ENCODE measurements at regions not wholly inside any gene's neighbourhood (a gene's known extent, or its start where the extent isn't known, plus 50 kb on each side); places are given as distances from the start of the nearest gene placed in this dataset.
A peak's percentile ranks its signal among the peaks of the same experiment; 100 is the strongest.

GRCh38 chr20:19079536-19080299, 132.7 kb upstream of the SLC24A3 start:
- no peak for DNase-seq

- no peak for DNase-seq
These were observed 130.5 kb upstream of the SLC24A3 start for GRCh38 chr20:19081937-19082336.

GRCh38 chr20:19083136-19083621, 129.3 kb upstream of the SLC24A3 start:
- no peak for DNase-seq

GRCh38 chr20:19090332-19090731, 122.1 kb upstream of the SLC24A3 start:
- no peak for DNase-seq

- no peak for DNase-seq
These were observed 117.4 kb upstream of the SLC24A3 start for GRCh38 chr20:19094959-19095541.

GRCh38 chr20:19095762-19096161, 116.7 kb upstream of the SLC24A3 start:
- DNase-seq = no peak

- no peak for DNase-seq
These were observed 115.6 kb upstream of the SLC24A3 start for GRCh38 chr20:19096843-19097242.

- no peak for DNase-seq
These were observed 114.3 kb upstream of the SLC24A3 start for GRCh38 chr20:19098117-19098516.

GRCh38 chr20:19098806-19099578, 113.5 kb upstream of the SLC24A3 start:
- peak; percentile 9 for DNase-seq

GRCh38 chr20:19099596-19100545, 112.6 kb upstream of the SLC24A3 start:
- no peak for DNase-seq

- DNase-seq = no peak
These were observed 111.5 kb upstream of the SLC24A3 start for GRCh38 chr20:19100975-19101374.

GRCh38 chr20:19104186-19104585, 108.3 kb upstream of the SLC24A3 start:
- no peak for DNase-seq

- DNase-seq = no peak
These were observed 104.3 kb upstream of the SLC24A3 start for GRCh38 chr20:19108155-19108554.

GRCh38 chr20:19110285-19110684, 102.2 kb upstream of the SLC24A3 start:
- DNase-seq = no peak

- no peak for DNase-seq
These were observed 101.5 kb upstream of the SLC24A3 start for GRCh38 chr20:19110881-19111460.

GRCh38 chr20:19112828-19113227, 99.6 kb upstream of the SLC24A3 start:
- DNase-seq = no peak

GRCh38 chr20:19113343-19113930, 99.0 kb upstream of the SLC24A3 start:
- DNase-seq = no peak

GRCh38 chr20:19114410-19114809, 98.0 kb upstream of the SLC24A3 start:
- no peak for DNase-seq

GRCh38 chr20:19115581-19115980, 96.9 kb upstream of the SLC24A3 start:
- DNase-seq = no peak

- no peak for DNase-seq
These were observed 92.4 kb upstream of the SLC24A3 start for GRCh38 chr20:19120011-19120410.

- DNase-seq = no peak
These were observed 91.9 kb upstream of the SLC24A3 start for GRCh38 chr20:19120569-19120968.

- DNase-seq = no peak
These were observed 91.0 kb upstream of the SLC24A3 start for GRCh38 chr20:19121463-19121862.
